H1 (cell line): ENCODE measurements at regions not wholly inside any gene's neighbourhood (a gene's known extent, or its start where the extent isn't known, plus 50 kb on each side); places are given as distances from the start of the nearest gene placed in this dataset.

Source experiments
- CHD2 ChIP-seq: IDR thresholded peaks from 2 replicates; pipeline ENCODE4 v1.6.1; 2012; ENCODE audit warnings: low read length, improper control_type of control experiment
- KDM4A ChIP-seq: IDR thresholded peaks from one replicate; pipeline ENCODE4 v1.7.1; 2012; ENCODE audit warnings: low read depth, mild to moderate bottlenecking, moderate library complexity, low read length, inconsistent platforms; ENCODE audit not compliant: severe bottlenecking
- TF ChIP-seq, protein P1 (sequence below): IDR thresholded peaks from 2 replicates; pipeline ENCODE4 v1.6.1; 2012; ENCODE audit warnings: inconsistent platforms

DNA sequence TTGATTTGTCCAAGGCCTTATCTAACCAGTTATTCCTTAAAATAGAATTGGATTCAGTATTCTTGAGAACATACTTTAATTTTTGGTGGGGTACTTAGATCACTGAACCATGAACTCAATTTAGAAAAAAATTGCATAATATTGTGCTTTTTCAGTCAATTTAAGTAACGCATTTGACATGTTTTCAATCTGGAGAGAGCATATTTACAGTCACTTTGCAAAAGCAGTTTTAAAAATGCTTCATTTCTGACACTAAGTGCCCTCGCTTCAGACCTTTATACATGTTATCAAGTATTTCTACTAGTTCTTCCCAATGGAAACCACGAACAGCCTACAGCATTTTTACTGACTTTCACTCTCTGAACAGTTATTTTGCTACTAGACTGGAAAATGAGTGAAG lies 257.1 kb upstream of the NDST4 start (continued):
- TF ChIP-seq, protein P1, sequence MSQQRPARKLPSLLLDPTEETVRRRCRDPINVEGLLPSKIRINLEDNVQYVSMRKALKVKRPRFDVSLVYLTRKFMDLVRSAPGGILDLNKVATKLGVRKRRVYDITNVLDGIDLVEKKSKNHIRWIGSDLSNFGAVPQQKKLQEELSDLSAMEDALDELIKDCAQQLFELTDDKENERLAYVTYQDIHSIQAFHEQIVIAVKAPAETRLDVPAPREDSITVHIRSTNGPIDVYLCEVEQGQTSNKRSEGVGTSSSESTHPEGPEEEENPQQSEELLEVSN, result no peak
- TF ChIP-seq KDM4A, result no peak
- TF ChIP-seq CHD2, result no peak
